HEK293T (cell line): ENCODE measurements at regions not wholly inside any gene's neighbourhood (a gene's known extent, or its start where the extent isn't known, plus 50 kb on each side); places are given as distances from the start of the nearest gene placed in this dataset.
"Not testable (repeated sequence)": the region's sequence is repeated elsewhere in the genome, so short reads cannot be mapped to it uniquely, and the experiment has no call there.

Source experiments
- CTCF ChIA-PET: fragments of 350-600 bp; formaldehyde crosslinking; extraction: SDS; loops from one replicate; lab custom pipeline; 2021; ENCODE audit warnings: antibody characterized with exemption, inconsistent platforms; lab: Yijun Ruan, JAX
- POLR2A ChIA-PET: fragments of 350-600 bp; formaldehyde crosslinking; extraction: SDS; loops from one replicate; lab custom pipeline; 2020; ENCODE audit warnings: antibody characterized with exemption, inconsistent platforms; lab: Yijun Ruan, JAX
- DNase-seq: peaks from one replicate; pipeline ENCODE4 v3.0.0; 2012; ENCODE audit warnings: mixed read lengths; ENCODE audit errors: extremely low spot score
- ARNT ChIP-seq: fragments of 450-650 bp; IDR thresholded peaks from 2 replicates; pipeline ENCODE4 v1.6.1; 2017; ENCODE audit warnings: mild to moderate bottlenecking
- BHLHE40 ChIP-seq: fragments of 450-650 bp; IDR thresholded peaks from 2 replicates; pipeline ENCODE4 v1.6.1; 2016; ENCODE audit warnings: mild to moderate bottlenecking, moderate library complexity, borderline replicate concordance
- CTBP1 ChIP-seq: fragments of 450-650 bp; IDR thresholded peaks from 2 replicates; pipeline ENCODE4 v1.6.1; 2016; ENCODE audit warnings: borderline replicate concordance
- ELF4 ChIP-seq: fragments of 450-650 bp; IDR thresholded peaks from 2 replicates; pipeline ENCODE4 v1.6.1; 2017; ENCODE audit warnings: antibody characterized with exemption
- FOXA1 ChIP-seq: fragments of 450-650 bp; IDR thresholded peaks from 2 replicates; pipeline ENCODE4 v1.6.1; 2016; ENCODE audit warnings: mild to moderate bottlenecking
- FOXK2 ChIP-seq: fragments of 450-650 bp; IDR thresholded peaks from 2 replicates; pipeline ENCODE4 v1.6.1; 2016; ENCODE audit warnings: mild to moderate bottlenecking
- FOXM1 ChIP-seq: fragments of 450-650 bp; IDR thresholded peaks from 2 replicates; pipeline ENCODE4 v1.6.1; 2017; ENCODE audit warnings: mild to moderate bottlenecking, borderline replicate concordance
- HDGF ChIP-seq: fragments of 450-650 bp; IDR thresholded peaks from 2 replicates; pipeline ENCODE4 v1.6.1; 2017; ENCODE audit warnings: antibody characterized with exemption, borderline replicate concordance
- L3MBTL2 ChIP-seq: fragments of 450-650 bp; conservative IDR thresholded peaks from 2 replicates; pipeline ENCODE4 v1.6.1; 2016; ENCODE audit warnings: mild to moderate bottlenecking
- LEF1 ChIP-seq: fragments of 450-650 bp; IDR thresholded peaks from 2 replicates; pipeline ENCODE4 v1.6.1; 2017; ENCODE audit warnings: mild to moderate bottlenecking, borderline replicate concordance
- NFRKB ChIP-seq: fragments of 450-650 bp; IDR thresholded peaks from 2 replicates; pipeline ENCODE4 v1.6.1; 2016; ENCODE audit warnings: mild to moderate bottlenecking, moderate library complexity
- SP1 ChIP-seq: fragments of 450-650 bp; IDR thresholded peaks from 2 replicates; pipeline ENCODE4 v1.6.1; 2017
- SUZ12 ChIP-seq: fragments of 450-650 bp; IDR thresholded peaks from 2 replicates; pipeline ENCODE4 v1.6.1; 2016; ENCODE audit warnings: mild to moderate bottlenecking
- TARDBP ChIP-seq: fragments of 450-650 bp; IDR thresholded peaks from 2 replicates; pipeline ENCODE4 v1.6.1; 2016
- ZNF384 ChIP-seq: fragments of 450-650 bp; IDR thresholded peaks from 2 replicates; pipeline ENCODE4 v1.6.1; 2016
- TF ChIP-seq, protein P1 (sequence below): fragments of 450-650 bp; IDR thresholded peaks from 2 replicates; pipeline ENCODE4 v1.6.1; 2016

DNA sequence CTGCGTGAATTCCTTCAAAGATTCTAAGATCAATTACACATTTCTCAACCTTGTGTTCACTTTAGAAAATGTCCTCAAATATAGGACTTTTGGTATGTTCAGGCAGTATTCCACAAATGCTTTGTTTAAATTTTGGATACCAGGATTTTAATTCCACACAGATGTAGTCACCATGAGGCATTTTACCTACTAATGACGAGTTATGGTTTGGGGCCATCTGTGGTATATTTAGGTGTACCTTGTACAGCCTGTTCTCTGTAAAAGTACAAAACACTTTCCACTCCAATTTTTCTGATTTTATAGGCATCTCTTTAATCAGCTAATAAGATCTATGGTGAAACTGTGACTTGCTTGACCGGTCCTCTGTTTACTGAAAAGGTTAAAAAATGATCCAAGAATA, 275.7 kb upstream of the PRICKLE1 start:
- no peak for DNase-seq
- POLR2A ChIA-PET, result no interaction called here
- TF ChIP-seq CTBP1, result no peak
- TF ChIP-seq ARNT, result no peak
- TF ChIP-seq, protein P1, sequence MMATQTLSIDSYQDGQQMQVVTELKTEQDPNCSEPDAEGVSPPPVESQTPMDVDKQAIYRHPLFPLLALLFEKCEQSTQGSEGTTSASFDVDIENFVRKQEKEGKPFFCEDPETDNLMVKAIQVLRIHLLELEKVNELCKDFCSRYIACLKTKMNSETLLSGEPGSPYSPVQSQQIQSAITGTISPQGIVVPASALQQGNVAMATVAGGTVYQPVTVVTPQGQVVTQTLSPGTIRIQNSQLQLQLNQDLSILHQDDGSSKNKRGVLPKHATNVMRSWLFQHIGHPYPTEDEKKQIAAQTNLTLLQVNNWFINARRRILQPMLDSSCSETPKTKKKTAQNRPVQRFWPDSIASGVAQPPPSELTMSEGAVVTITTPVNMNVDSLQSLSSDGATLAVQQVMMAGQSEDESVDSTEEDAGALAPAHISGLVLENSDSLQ, result no peak
- TF ChIP-seq SUZ12, result no peak
- TF ChIP-seq NFRKB, result no peak
- no peak for TF ChIP-seq ZNF384
- no peak for TF ChIP-seq BHLHE40
- TF ChIP-seq FOXK2, result no peak
- no peak for TF ChIP-seq L3MBTL2
- no peak for TF ChIP-seq HDGF
- no peak for TF ChIP-seq ELF4
- TF ChIP-seq SP1, result no peak
- TF ChIP-seq FOXM1, result no peak
- CTCF ChIA-PET, result no interaction called here

DNA sequence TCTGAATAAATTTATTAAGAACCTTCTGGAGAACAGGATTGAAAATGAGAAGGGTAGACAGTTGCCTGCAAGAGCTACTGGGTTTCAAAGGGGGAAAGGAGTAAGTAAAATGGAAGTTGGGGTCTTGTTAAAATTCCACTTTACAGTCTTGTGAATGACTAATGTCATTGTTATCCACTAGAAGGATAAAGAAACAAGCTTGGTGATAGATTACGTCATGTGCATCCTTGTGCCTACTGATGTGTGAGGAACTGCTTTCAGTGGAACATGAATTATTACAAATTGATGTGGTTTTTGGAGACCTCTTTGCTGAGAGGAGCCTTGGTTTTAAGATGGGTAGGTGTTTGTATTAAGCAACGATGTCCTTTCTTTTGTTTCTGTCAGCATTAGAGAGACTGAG, 272.5 kb upstream of the PRICKLE1 start:
- POLR2A ChIA-PET, result no interaction called here
- DNase-seq, result no peak
- CTCF ChIA-PET, result no interaction called here
- TF ChIP-seq HDGF, result no peak
- no peak for TF ChIP-seq CTBP1
- no peak for TF ChIP-seq SUZ12

DNA sequence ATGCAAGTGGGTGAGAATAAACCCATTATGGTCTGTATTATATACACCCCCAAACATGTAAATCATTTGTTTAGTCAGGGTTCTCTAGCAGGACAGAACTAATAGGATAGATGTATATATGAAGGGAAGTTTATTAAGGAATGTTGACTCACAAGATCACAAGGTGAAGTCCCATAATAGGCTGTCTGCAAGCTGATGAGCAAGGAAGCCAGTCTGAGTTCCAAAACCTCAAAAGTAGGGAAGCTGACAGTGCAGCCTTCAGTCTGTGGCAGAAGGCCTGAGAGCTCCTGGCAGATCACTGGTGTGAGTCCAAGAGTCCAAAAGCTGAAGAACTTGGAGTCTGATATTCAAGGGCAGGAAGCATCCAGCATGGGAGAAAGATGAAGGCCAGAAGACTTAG, 270.8 kb upstream of the PRICKLE1 start:
- POLR2A ChIA-PET, CTCF ChIA-PET, DNase-seq: not testable (repeated sequence)

DNA sequence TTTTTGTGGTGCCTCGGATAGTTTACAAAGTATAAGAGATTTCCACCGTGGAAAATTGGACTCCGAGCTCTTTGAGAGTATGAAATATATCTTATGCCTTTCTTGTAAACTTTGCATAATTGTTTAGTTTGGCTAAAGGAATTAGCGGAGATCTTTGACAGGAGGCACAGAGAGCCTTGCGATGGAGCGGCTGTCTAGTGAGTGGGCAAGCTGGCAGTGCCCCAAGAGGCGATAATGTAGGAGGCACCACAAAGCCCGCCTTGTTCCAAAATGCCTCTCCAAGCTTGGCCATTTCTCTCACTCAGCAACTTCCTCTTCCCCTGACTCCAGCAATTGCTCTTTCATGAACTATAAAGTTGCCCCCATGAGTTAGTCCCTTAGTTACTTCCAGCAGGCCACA, 270.1 kb upstream of the PRICKLE1 start:
- CTCF ChIA-PET, result no interaction called here
- TF ChIP-seq LEF1, result no peak
- TF ChIP-seq ELF4, result no peak
- TF ChIP-seq SUZ12, result no peak
- TF ChIP-seq HDGF, result no peak
- TF ChIP-seq TARDBP, result no peak
- no peak for TF ChIP-seq FOXM1
- no peak for TF ChIP-seq NFRKB
- no peak for TF ChIP-seq ZNF384
- no peak for TF ChIP-seq CTBP1
- TF ChIP-seq, protein P1, result no peak
- TF ChIP-seq ARNT, result no peak
- POLR2A ChIA-PET, result no interaction called here
- no peak for DNase-seq

DNA sequence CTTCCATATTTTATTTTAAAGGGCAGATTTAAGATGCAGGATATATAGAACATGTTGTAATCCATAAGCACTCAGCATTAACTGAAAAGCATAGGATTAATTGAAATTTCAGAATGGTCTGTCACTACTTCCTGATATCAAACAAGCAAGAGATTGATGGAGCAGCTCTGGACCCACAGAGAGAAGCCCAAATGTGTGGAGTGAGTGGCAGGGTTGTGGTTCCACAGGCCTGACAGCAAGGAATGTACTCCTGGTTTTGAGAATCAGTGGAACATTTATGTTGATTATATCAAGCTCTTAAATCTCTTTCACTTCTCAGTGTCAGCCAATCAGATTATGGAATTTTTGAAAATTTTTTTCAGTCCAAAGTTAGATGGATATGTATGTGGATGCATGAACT, 267.6 kb upstream of the PRICKLE1 start:
- ChIA-PET POLR2A (no interaction called here), CTCF (no interaction called here)
- TF ChIP-seq, protein P1, result no peak
- TF ChIP-seq FOXM1 (no peak), TARDBP (no peak), BHLHE40 (no peak), SUZ12 (no peak), ZNF384 (no peak), ELF4 (no peak), FOXK2 (no peak), HDGF (no peak), CTBP1 (no peak), FOXA1 (no peak), ARNT (no peak), NFRKB (no peak), LEF1 (no peak), L3MBTL2 (no peak), SP1 (no peak)
- no peak for DNase-seq

DNA sequence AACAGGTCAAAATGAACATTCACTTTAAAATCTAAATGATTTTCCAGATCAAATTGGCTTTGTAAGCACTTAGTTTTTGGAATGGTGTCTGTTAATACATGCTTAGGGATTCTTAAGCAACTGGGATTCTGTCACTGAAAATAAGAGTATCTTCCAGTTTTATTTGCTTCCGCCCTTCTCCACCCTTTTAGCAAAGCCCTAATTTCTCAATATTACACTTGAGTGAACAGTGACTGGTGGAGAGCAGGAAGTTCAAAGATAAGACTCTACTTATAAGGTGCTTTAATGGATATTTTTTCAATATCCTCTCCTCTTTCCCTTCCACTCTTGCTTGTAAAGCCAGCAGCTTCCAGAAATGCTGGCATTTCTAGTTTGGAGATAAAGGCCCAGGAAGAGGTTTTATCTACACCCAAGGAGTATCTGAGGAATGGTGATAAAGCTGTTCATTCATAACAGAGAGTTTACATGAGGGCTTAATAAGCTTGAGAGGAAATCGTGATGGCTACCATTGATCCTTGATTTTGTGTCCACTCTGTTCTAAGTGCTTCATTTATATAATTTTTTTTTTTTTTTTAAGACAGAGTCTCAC, 265.9 kb upstream of the PRICKLE1 start:
- ChIA-PET CTCF (no interaction called here), POLR2A (no interaction called here)
- no peak for TF ChIP-seq BHLHE40
- TF ChIP-seq L3MBTL2, result no peak
- DNase-seq, result no peak

DNA sequence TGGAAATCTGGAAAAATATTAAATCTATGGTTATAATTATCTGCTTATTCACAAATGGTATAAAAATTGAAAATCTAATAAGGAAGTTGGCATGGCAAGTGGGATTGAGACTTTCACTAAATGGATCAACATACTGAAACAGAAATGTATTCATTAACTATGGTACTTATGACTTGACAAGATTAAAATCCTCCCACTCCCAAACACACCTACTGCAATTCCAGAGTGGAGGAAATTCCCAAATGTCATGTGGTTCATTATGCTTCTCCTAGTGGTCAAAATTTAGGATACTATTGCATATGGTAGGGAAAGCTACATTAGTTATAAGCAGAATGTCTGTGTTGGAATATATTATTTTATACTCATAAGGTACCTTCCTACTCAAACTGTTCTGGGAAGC, 265.3 kb upstream of the PRICKLE1 start:
- CTCF ChIA-PET, result no interaction called here
- TF ChIP-seq TARDBP (no peak), NFRKB (no peak), CTBP1 (no peak), FOXM1 (no peak)
- DNase-seq, result no peak
- POLR2A ChIA-PET, result no interaction called here

DNA sequence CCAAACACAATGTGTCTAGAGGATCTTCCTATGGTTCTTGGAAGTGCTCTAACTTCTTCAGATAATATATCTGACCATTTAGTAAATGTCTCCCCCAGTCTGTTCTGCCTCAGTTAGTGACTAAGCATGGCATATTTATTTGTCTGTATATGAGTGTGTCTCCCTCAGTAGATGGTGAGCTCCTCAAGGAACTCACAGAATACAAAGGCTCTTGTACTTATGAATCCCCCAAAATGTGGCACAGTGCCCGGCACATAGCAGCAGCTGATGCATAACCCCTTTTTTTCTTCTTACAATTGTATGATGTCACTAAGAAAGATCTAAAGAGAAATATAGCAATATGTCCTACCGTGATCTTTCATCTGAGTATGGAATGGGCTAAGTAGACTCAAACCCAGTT, 264.7 kb upstream of the PRICKLE1 start:
- no peak for TF ChIP-seq CTBP1
- TF ChIP-seq ZNF384, result no peak
- TF ChIP-seq ELF4, result no peak
- no peak for TF ChIP-seq L3MBTL2
- TF ChIP-seq FOXM1, result no peak
- CTCF ChIA-PET, result no interaction called here
- POLR2A ChIA-PET, result no interaction called here
- no peak for DNase-seq
